Gastroesophageal sphincter (tissue), 4 donors: ENCODE measurements at regions not wholly inside any gene's neighbourhood (a gene's known extent, or its start where the extent isn't known, plus 50 kb on each side); places are given as distances from the start of the nearest gene placed in this dataset.
"Not testable (repeated sequence)": the region's sequence is repeated elsewhere in the genome, so short reads cannot be mapped to it uniquely, and the experiment has no call there.

Experiments used
- ATAC-seq: fragments of 150-250 bp; one replicate; pipeline ENCODE4 v1.9.1; 2016; ENCODE audit warnings: mild to moderate bottlenecking, moderate library complexity
- H3K27ac ChIP-seq, 4 donors: fragments of 200-600 bp; sonication (generic) in 3 of 4; 1 replicate in 3 of 4; 2 replicates in 1 of 4; pipeline ENCODE4 v1.5.1; 2016 to 2019
- H3K27me3 ChIP-seq: fragments of 200-600 bp; sonication (generic); one replicate; pipeline ENCODE4 v1.5.1; 2019
- H3K36me3 ChIP-seq, 2 donors: fragments of 200-600 bp; sonication (generic); one replicate each; pipeline ENCODE4 v1.5.1; 2019; ENCODE audit warnings: control low read depth in 1 of 2
- H3K4me1 ChIP-seq, 3 donors: fragments of 200-600 bp; sonication (generic); 1 replicate in 2 of 3; 2 replicates in 1 of 3; pipeline ENCODE4 v1.5.1; 2016 to 2019; ENCODE audit warnings: control low read depth in 2 of 3
- H3K4me3 ChIP-seq, 2 donors: fragments of 200-600 bp; sonication (generic); one replicate each; pipeline ENCODE4 v1.5.1; 2019; ENCODE audit warnings: mild to moderate bottlenecking in 1 of 2, moderate library complexity in 1 of 2
- H3K9me3 ChIP-seq, 3 donors: fragments of 200-600 bp; sonication (generic); one replicate each; pipeline ENCODE4 v1.5.1; 2017 to 2019; ENCODE audit warnings: control low read depth in 2 of 3
- EP300 ChIP-seq: sonication (generic); formaldehyde crosslinking; IDR thresholded peaks from one replicate; pipeline ENCODE4 v1.6.1; 2017; ENCODE audit warnings: antibody characterized with exemption, mild to moderate bottlenecking
- POLR2A ChIP-seq, 2 donors: fragments of 450-650 bp; IDR thresholded peaks; one replicate each; pipeline ENCODE4 v1.6.1; 2017; ENCODE audit warnings: antibody characterized with exemption in 2 of 2, mild to moderate bottlenecking in 2 of 2, moderate library complexity in 1 of 2
- POLR2AphosphoS5 ChIP-seq: sonication (generic); formaldehyde crosslinking; IDR thresholded peaks from one replicate; pipeline ENCODE4 v1.6.1; 2017; ENCODE audit warnings: antibody characterized with exemption
- WGBS, 2 donors: methylation state at CpG; one replicate each; pipeline ENCODE4 v1.1.5; 2018; ENCODE audit warnings: low coverage in 1 of 2; 5-methylcytosine and 5-hydroxymethylcytosine counted together
- TF ChIP-seq, protein P1 (sequence below), 4 experiments: fragments of 200-600 bp in 2 of 4; fragments of 450-650 bp in 2 of 4; sonication (generic) in 1 of 4; IDR thresholded peaks; one replicate each; pipeline ENCODE4 v1.5.1; 2017 to 2019; ENCODE audit warnings: antibody characterized with exemption in 4 of 4, mild to moderate bottlenecking in 2 of 4, moderate library complexity in 2 of 4

DNA sequence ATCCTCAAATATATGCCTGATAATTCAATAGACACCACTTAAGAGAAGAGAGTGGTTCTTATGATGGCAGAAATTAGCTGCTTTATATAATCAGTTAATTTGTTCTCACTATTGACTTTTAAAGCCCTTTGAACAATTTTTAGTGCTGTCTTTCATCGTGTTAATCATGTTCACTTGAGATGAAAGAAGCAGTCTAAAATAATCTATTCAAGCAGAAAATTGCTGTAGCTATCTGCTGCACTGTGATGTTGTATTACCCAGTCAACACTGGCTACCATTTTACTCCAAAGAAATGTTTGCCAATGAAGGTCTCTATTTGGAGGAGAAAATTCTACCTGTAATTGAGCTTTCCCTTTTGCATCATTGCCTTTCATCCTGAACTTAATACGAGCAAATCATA is 459.8 kb upstream of the FSIP2 start:
- H3K36me3 ChIP-seq: no peaks in the 10 kb centered on the region
- no peak overlapping the region for H3K4me3 ChIP-seq
- H3K27me3 ChIP-seq: no peaks in the 10 kb centered on the region
- no peaks in the 10 kb centered on the region for H3K4me1 ChIP-seq
- no peak for ATAC-seq
- TF ChIP-seq POLR2AphosphoS5: no peak
- H3K27ac ChIP-seq: no peak overlapping the region
- 86 to 88% methylated on average over 2 of the region's 2 CpGs for WGBS, 2 donors
- H3K9me3 ChIP-seq: no peaks in the 10 kb centered on the region

DNA sequence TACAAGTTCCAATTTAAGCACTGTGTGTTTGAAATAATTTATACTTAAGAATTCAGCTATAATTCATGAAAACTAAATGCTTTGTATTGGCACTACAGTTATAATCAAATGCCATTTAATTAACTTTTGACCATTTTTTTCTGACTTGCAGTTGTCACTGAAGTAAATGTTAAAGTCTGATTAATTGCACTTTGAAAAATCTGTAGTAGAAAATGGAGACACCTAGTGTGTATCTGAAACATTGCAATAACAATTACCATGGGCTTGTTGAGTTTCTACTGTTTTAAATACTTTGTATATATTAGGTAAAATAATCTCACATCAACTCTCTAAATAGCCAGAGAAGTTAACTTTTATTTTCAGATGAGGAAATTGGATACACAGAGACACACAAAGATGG is 458.6 kb upstream of the FSIP2 start:
- no peak for ATAC-seq
- H3K9me3 ChIP-seq: no peaks in the 10 kb centered on the region
- TF ChIP-seq, protein P1, sequence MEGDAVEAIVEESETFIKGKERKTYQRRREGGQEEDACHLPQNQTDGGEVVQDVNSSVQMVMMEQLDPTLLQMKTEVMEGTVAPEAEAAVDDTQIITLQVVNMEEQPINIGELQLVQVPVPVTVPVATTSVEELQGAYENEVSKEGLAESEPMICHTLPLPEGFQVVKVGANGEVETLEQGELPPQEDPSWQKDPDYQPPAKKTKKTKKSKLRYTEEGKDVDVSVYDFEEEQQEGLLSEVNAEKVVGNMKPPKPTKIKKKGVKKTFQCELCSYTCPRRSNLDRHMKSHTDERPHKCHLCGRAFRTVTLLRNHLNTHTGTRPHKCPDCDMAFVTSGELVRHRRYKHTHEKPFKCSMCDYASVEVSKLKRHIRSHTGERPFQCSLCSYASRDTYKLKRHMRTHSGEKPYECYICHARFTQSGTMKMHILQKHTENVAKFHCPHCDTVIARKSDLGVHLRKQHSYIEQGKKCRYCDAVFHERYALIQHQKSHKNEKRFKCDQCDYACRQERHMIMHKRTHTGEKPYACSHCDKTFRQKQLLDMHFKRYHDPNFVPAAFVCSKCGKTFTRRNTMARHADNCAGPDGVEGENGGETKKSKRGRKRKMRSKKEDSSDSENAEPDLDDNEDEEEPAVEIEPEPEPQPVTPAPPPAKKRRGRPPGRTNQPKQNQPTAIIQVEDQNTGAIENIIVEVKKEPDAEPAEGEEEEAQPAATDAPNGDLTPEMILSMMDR (IDR thresholded peaks at IDR 0.05): no peak
- TF ChIP-seq EP300 (no peak), POLR2A (IDR thresholded peaks at IDR 0.05) (no peak), POLR2AphosphoS5 (no peak)

DNA sequence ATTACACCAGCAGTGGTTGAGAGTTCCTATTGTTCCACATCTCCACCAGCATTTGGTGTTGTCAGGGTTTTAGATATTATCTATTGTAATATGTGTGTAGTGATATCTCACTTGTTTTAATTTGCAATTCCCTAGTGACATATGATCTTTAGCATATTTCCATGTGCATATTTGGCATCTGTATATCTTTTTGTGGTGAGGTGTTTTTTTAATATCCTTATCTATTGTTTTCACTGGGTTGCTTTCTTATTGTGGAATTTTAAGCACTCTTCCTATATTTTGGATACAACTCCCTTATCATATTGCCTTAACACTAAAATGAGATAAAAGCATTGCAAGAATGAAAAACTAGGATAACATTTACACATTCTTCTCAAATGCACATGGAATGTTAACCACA is 453.9 kb upstream of the FSIP2 start:
- Histone ChIP-seq H3K27me3 (no peaks in the 10 kb centered on the region), H3K27ac (no peak overlapping the region), H3K4me1 (no peaks in the 10 kb centered on the region), H3K4me3 (no peak overlapping the region), H3K9me3 (no peaks in the 10 kb centered on the region), H3K36me3 (no peaks in the 10 kb centered on the region)
- TF ChIP-seq POLR2AphosphoS5 (no peak), EP300 (no peak), POLR2A (IDR thresholded peaks at IDR 0.05) (no peak)
- TF ChIP-seq, protein P1 (IDR thresholded peaks at IDR 0.05): no peak
- no peak for ATAC-seq

More for the DNA sequence above, 458.6 kb upstream of the FSIP2 start:
- Histone ChIP-seq H3K27me3 (no peaks in the 10 kb centered on the region), H3K4me1 (no peaks in the 10 kb centered on the region), H3K36me3 (no peaks in the 10 kb centered on the region), H3K27ac (no peak overlapping the region), H3K4me3 (no peak overlapping the region)

GRCh38 chr2:185290012-185290411 is 448.6 kb upstream of the FSIP2 start:
- H3K27me3 ChIP-seq, H3K4me1 ChIP-seq, ATAC-seq, H3K4me3 ChIP-seq, H3K27ac ChIP-seq, H3K9me3 ChIP-seq, H3K36me3 ChIP-seq: not testable (repeated sequence)
- WGBS, 2 donors: 75 to 92% methylated on average over 2 to 4 of the region's 6 CpGs

DNA sequence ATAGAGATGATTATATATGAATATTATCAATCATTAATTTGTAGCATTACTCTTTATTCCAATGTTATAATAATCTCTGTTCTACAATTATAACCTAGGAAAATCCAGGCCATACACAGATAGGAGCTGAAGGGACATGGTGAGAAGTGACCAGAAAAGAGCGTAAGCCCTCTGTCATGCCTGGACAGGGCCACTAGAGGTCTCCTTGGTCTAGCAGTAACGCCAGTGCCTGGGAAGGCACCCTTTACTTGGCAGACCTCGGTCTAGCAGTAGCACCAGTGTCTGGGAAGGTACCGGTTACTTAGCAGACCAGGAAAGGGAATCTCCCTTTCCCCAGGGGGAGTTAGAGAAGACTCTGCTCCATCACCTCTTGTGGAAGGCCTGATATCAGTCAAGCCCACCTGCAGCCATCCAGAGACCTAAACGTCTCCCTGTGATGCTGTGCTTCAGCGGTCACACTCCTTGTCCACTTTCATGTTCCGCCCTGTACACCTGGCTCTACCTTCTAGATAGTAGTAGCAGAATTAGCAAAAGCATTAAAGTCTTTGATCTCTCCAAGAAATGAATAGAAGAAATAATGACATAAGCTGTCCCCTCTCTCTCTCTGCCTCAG is 447.5 kb upstream of the FSIP2 start:
- Histone ChIP-seq H3K4me3 (no peak overlapping the region), H3K27ac (no peak overlapping the region), H3K36me3 (no peaks in the 10 kb centered on the region), H3K4me1 (no peaks in the 10 kb centered on the region), H3K9me3 (no peaks in the 10 kb centered on the region), H3K27me3 (no peaks in the 10 kb centered on the region)
- TF ChIP-seq, protein P1 (IDR thresholded peaks at IDR 0.05): peak in 3 of 4 experiments; percentile 16 to 24 (median 22)
- TF ChIP-seq POLR2A (IDR thresholded peaks at IDR 0.05): no peak
- WGBS, 2 donors: 28 to 54% methylated on average over 3 to 6 of the region's 7 CpGs
- no peak for ATAC-seq

- Histone ChIP-seq H3K27ac (no peak overlapping the region), H3K27me3 (no peaks in the 10 kb centered on the region), H3K9me3 (no peaks in the 10 kb centered on the region), H3K4me1 (no peaks in the 10 kb centered on the region), H3K4me3 (no peak overlapping the region), H3K36me3 (no peaks in the 10 kb centered on the region)
- ATAC-seq: peak; percentile 22
- TF ChIP-seq, protein P1 (IDR thresholded peaks at IDR 0.05): no peak
- no peak for TF ChIP-seq POLR2A (IDR thresholded peaks at IDR 0.05)
- TF ChIP-seq POLR2AphosphoS5: no peak
- no peak for TF ChIP-seq EP300
- WGBS, 2 donors: 86 to 100% methylated on average over 3 to 5 of the region's 5 CpGs
These were observed 438.7 kb upstream of the FSIP2 start for GRCh38 chr2:185299867-185300266.
